ENCODE measurements at regions not wholly inside any gene's neighbourhood (a gene's known extent, or its start where the extent isn't known, plus 50 kb on each side); places are given as distances from the start of the nearest gene placed in this dataset.

- H3K27ac ChIP-seq (ENCODE audit: low read depth in 1 of 2, low read length in 2 of 2): no peak overlapping the region
Measured at GRCh38 chr13:80438521-80438920, 97.6 kb upstream of the SPRY2 start.

More at GRCh38 chr13:80438521-80438920, 97.6 kb upstream of the SPRY2 start:
- DNase-seq (ENCODE audit: low spot score): no peak
- TF ChIP-seq HNF4A (conservative IDR thresholded peaks at IDR 0.05) (no peak), JUND (IDR thresholded peaks at IDR 0.05) (no peak), CTCF (IDR thresholded peaks at IDR 0.05; ENCODE audit: low read depth, low read length, missing input control) (no peak), TAF1 (conservative IDR thresholded peaks at IDR 0.05) (no peak), NR2F2 (IDR thresholded peaks at IDR 0.05) (no peak), EGR1 (IDR thresholded peaks at IDR 0.05; ENCODE audit: low read depth in 2 of 2) (no peak), HNF4G (IDR thresholded peaks at IDR 0.05) (no peak), YY1 (IDR thresholded peaks at IDR 0.05) (no peak), GABPA (IDR thresholded peaks at IDR 0.05 in 1 of 2, conservative IDR thresholded peaks at IDR 0.05 in 1 of 2) (no peak), ATF3 (IDR thresholded peaks at IDR 0.05) (no peak), FOXA2 (IDR thresholded peaks at IDR 0.05) (no peak), REST (IDR thresholded peaks at IDR 0.05) (no peak), SP1 (IDR thresholded peaks at IDR 0.05) (no peak), FOXA1 (IDR thresholded peaks at IDR 0.05) (no peak), ZBTB33 (IDR thresholded peaks at IDR 0.05) (no peak), MAX (IDR thresholded peaks at IDR 0.05) (no peak), RXRA (IDR thresholded peaks at IDR 0.05) (no peak), RAD21 (IDR thresholded peaks at IDR 0.05) (no peak)
- Histone ChIP-seq H3K27me3 (ENCODE audit: control insufficient read depth in 4 of 4, insufficient read depth in 4 of 4, low read length in 3 of 4) (no peaks in the 10 kb centered on the region), H3K4me1 (ENCODE audit: control insufficient read depth in 4 of 4, insufficient read depth in 4 of 4, low read length in 3 of 4) (peaks cover 0 to 2% (median under 1%) of the 10 kb centered on the region in 4 donors), H3K36me3 (ENCODE audit: control insufficient read depth in 4 of 4, insufficient read depth in 3 of 4, low read depth in 1 of 4, low read length in 3 of 4) (no peaks in the 10 kb centered on the region), H3K9me3 (ENCODE audit: control insufficient read depth in 4 of 4, low read length in 3 of 4) (no peaks in the 10 kb centered on the region), H3K9ac (ENCODE audit: low read depth in 1 of 2, low read length in 2 of 2) (no peak overlapping the region), H3K4me3 (ENCODE audit: low read depth in 1 of 3, low read length in 3 of 3) (no peak overlapping the region)
- WGBS: 94% methylated on average over 3 of the region's 3 CpGs
